ENCODE measurements at regions not wholly inside any gene's neighbourhood (a gene's known extent, or its start where the extent isn't known, plus 50 kb on each side); places are given as distances from the start of the nearest gene placed in this dataset.
"Not testable (repeated sequence)": the region's sequence is repeated elsewhere in the genome, so short reads cannot be mapped to it uniquely, and the experiment has no call there.

DNA sequence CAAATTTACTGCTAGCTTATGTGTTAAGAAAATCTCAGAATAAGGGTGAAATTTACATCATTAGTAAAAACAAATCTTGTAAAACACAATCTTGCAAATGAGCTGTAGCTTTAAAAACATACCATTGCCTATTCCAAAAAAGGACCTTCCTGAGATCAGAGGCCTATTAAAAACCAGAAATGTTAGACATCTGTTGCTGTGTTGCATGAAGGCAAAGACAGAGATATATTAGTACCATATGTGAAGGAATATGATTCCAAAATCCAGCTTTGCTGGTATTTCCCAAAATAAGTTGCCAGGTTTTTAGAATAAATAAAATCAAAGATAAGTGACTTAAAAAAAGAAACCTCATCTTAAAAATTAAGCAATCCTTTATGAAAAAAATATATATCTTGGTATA, 504.1 kb upstream of the CDIN1 start:
- DNase-seq (ENCODE audit: low read depth), result no peak

DNA sequence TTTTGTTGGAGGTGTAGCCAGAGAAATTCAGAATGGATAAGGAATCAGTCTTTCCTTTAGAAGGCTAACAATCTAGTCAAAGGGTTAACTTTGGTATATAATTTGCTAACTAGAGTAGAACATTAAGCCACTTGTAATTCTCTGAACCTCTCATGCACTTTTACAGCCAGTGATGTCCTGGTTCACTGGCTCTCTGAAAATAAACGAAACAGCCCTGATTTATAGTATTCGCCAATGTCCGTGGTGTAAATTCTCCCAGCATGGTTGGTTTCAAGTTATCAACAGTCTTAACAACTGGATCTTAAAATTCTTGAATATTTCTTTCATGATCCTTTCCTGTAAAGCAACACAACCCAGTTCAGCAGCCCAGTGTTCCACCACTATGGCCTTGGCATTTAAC, 500.4 kb upstream of the CDIN1 start:
- no peak for DNase-seq (ENCODE audit: low read depth)

DNA sequence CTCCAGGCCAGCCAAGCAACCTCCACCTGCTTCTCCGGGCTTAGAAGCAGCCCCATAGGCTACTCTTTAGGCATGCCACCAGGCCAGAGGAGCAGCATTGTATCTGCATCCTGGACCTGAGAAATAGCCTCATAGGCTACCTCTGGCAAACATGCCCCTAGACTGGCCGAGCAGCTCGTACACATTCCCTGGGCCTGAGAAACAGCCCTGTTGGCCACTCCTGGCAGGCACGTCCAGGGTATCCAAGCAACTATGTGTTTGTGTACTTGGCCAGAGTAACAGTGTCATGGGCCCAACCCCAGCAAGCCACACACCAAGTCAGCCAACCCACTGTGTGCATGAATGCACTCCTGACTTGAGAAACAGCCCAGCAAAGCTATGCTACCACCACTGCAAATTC, 498.7 kb upstream of the CDIN1 start:
- no peak for DNase-seq (ENCODE audit: low read depth)

DNA sequence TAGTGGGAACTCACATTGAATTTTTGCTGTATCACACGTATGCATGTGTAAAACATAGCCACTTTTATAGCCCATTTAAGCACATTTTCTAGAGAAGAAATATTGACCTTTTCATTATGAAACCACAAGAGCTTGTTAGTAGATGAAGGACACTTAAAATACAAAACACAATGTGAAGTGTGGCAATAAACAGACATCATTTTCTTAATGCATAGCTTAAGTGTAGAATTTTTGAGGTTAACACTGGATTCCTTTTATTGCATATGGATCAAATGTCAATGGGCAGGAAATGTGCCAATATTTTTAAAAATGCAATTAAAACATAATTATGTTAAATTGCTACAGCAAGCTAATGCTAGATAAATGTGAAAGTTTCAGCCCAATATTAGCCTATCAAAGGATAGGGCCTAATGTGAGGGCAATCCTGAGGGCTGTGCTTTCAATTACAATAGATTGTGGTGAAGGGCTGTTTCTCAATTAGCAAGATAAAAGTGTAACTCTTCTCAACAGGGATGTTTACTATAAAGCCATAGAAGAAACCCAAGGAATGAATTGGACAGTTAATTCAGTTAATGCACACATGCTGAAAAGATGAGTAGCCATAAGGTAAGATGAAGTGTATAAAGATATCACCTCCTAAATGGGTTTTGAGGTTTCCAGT, 489.0 kb upstream of the CDIN1 start:
- DNase-seq (ENCODE audit: low read depth), result no peak

DNA sequence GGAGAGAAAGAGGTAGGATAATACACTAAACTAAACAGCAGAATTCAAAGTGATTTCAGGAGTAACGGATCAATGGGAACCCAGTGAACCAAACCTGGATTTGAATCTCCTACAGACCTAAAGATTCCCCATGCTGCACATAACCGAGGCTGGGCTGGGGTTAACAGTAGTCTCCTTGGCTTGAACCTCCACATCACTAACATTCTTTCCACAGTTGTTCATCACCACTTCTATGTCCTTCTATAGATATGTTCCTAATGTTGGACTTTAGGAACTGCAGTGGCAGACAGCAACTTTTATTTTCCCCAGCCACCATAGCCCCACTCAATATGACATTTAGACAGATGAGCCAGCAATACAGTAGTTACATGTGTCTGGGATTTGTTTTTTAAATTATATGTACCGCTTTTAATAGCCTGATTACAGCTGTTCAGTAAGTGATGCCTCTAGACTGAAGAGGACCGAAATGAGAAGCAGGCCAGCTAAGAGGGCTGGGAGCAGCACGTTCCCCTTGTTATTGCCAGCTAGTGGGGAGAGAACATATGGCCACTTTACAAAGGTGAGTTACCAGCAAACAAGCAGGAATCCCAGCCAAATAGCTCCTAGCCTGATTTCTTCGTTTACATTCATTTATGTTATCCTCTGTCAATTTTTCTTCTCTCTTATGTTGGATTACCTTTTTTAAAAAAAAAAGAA, 472.6 kb upstream of the CDIN1 start:
- DNase-seq (ENCODE audit: low read depth), result no peak

DNA sequence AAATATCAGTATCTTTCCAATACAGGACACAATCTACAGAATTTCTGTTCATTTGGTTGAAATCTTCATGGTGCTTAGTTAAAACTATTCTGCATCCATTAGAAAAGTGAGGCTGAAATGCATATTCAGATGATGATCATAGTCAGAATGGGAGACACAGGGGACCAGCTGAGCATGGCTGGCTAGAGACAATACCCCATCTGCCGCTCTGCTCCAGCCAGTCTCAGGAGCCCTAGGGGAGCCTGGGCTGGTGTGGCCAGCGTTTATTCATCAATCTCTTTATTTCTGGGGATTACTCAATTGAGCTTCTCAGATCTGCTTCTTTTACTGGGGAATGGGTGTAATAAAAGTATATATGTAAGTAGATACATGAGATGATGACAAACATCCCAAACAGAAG, 470.9 kb upstream of the CDIN1 start:
- no peak for DNase-seq (ENCODE audit: low read depth)

DNA sequence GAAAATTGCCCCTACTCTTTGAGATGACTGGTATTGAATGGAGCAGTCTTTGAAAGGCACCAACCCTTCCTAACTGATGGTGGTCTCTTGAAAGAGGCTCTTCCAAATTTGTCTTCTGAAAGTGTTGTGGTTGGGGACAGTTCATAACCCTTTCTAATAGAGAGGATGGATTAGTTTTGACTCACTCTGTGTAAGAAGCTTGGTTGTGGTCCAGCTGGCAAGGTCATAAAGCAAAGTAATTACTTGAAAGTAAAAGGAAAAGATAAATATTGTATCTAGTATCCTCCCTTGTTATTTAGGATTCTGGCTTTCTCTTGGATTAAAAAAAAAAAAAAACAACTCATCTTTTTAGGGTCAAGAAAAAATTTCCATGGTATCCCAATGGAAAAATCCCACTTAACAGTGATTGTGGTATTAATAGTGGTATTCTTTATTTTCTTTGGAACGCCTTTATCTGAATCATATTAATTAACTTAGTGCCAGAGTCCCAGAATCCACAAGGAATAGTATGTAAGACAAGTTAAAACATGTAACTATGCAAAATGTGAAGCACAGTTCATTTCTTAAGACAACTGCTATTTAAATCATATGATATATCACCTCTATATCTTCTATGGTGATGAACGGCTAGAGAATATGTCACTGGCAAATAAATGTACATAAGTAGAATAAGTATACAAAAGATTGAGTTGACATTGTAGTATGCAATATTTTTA, 469.3 kb upstream of the CDIN1 start:
- no peak for DNase-seq (ENCODE audit: low read depth)

DNA sequence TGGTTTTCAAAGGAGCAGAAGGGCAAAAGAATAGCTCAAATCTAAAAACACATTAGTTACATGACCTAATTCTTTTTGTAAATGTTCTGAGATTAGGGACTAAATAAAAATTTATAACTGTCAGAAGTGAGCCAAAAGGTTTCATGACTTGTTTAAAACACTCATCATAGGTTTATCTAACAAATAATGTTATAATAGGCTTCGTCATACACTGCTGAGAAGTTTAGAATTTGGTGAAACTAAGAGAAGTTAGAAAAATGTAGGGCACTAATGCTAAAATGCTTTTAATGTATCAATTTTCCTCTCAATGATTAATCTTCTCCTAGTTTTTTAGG, 468.8 kb upstream of the CDIN1 start:
- no peak for DNase-seq (ENCODE audit: low read depth)

DNA sequence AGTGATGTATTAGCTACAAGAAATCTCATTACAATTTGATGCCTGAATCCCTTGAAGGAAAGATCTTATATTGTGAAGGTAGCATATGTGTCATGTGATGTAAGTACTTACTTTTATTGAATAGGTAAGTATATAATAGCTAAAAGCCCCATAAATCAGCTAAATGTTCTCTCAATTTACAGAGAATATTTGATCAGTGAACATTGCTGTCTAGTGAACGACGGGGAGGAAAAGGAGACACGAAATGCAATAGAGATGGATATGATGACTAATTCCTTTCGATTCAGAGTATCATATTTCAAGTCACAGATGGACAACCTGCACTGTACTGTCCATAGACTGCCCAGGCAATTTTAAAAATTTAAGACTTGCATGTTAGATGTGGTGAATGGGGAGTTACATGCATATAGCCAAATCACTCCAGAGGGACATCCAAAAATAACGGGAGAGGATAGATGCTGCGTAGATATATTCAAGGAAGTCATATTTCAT, 462.1 kb upstream of the CDIN1 start:
- DNase-seq (ENCODE audit: low read depth), result no peak

DNA sequence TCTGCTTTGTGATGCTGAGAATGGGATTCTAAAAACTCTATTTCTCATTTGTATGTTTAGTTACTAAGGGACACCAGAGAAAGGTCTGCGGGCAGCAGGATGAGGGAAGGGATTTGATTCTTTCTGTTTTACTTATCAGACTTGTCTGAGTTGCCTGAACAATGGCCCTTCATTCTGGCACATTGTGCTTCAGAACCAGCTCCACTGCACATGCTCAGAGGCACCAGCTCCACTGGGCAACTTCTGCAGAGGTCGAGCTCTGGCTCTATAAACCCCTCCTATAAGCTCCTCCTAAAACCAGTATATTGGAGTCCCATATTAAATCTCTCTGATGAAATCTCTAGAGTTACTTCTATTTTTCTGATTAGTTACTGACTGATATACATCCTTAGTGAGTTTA, 453.2 kb upstream of the CDIN1 start:
- no peak for DNase-seq (ENCODE audit: low read depth)

DNA sequence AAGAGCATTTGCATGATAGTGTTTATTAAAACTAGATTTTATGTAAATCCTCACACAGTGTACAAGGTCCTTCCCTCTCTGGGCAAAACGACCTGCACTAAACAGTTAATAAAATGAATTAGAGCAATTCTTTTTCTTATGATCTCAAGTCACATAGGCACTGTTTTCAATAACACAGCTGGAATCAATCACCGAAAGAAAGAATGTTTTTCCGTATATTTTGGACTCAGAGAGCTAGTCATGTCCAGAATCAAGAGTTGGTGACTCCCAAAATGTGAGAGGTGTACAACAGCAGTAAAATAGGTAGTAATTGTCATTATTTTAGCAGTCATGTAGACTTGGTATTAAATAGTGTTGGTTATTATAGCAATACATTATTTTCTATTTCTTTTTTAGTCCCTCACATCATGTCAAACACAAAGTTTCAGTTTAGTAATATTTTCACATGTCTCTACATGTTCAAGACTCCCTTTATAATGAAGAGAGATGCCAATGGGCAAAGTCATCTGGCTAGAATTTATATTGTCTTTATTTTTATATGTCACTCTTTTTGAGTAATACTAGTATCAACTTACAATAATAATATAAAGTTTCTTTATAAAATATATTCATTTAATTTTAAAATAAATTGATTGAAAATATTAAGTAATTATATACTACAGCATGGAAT, 448.6 kb upstream of the CDIN1 start:
- no peak for DNase-seq (ENCODE audit: low read depth)

DNA sequence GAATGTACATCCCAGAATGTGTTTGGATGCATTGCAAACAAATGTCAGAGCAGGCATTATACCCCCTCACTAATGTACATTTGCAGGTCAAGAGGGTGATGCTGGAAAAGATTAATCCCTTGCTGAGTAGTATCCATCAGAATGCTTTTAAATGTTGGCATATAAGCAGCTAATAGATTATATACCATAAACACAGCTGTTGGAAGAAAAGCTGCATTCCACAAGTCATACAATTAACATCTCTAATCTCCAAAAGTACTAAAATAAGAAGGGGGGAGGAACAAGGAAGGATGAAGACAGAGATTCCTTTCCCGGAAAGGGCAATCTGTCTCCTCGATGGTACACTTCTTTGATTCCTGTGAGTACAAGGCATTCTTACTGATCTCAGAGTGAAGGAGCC, 445.7 kb upstream of the CDIN1 start:
- DNase-seq (ENCODE audit: low read depth), result no peak

DNA sequence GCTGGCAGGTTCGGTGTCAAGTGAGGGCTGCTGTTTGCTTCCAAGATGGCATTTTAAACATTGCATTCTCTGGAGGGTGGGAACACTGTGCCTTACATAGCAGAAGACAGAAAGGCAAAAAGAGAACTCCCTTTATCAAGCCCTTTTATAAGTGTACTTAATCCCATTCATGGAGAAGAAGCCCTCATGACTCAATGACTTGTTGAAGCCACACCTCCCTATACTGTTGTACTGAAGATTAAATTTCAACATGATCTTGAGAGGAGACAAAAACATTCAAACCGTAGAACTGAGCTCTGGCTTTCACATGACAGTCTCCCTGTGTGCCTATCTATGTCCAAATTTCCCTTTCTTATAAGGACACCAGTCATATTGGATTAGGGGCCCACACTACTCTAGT, 443.4 kb upstream of the CDIN1 start:
- DNase-seq (ENCODE audit: low read depth), result no peak

DNA sequence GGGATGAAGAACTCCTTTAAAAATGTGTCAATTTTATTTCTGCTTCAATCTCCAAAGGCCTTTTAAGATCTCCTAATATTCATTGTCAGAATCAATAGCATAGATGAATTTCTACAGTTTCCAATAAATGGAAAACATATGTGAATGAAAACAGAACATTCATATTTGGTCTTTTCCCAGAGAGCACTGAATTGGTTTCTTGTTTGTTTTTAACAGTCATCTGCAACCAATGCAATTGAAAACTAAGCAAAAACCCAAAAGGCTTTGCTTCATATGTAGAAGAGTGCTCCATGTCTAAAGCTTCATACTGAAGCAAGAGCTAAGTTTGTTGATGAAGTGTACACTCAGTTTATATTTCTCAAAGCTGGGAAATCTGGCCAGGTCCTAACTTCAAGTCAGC, 426.5 kb upstream of the CDIN1 start:
- no peak for DNase-seq (ENCODE audit: low read depth)

DNA sequence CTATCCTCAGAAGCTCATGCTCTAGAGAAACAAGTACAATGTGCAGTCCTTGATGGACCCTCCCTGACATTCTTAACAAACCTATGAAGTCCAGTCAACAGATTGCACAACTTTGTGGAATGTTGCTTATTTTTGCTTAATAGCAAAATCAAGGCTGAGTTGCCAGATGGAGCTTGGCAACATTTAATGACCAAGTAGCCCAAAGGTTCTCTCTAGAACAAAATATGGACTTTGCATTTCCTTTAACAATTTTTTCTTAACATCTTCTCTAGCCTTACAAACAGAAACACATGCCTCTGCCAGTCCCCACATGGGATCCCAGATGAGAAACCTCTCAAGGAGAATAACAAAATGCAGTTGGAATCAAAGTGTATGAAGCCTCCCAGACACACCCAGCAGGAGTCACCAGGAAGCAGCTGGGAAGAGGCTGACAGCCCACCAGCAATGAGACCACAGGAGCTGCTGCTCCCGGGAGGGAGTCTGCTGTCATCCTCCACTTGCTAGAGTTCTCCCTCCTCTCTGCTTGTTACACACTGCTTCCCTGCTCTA, 422.5 kb upstream of the CDIN1 start:
- no peak for DNase-seq (ENCODE audit: low read depth)

DNA sequence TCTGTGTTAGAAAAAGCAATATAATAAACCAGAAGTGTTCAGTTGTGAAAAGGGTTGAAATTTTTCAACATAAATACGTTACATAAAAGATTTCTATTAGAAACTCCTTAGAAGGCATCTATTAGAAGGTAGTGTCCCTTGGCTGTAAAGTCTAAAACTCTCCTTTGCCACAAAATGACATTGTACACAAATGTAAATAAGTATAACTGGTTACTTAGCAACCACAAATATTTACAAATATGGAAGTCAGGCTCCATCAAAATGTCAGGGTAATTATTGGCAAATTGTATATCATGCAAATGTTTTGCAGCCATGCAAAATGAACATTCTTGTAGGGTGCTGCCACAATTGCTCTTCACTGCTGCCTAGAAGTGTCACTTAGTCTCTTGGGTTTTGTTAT, 419.1 kb upstream of the CDIN1 start:
- no peak for DNase-seq (ENCODE audit: low read depth)

DNA sequence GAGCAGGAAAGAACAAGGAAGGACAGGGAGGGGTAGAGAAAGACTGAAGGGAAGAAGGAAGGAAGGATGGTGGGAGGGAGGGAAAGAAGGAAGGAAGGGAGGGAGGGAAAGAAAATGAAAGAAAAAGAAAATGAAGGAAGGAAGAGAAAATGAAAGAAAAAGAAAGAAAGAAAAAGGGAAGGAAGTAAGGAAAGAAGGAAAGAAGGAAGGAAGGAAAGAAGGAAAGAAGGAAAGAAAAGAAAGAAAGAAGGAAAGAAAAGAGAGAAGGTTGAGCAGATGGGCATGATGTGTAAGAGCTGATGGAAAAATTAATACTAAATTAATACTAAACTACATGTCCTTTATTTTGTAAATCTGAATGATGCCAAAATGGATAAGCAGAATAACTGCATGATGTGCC, 418.3 kb upstream of the CDIN1 start:
- no peak for DNase-seq (ENCODE audit: low read depth)

DNA sequence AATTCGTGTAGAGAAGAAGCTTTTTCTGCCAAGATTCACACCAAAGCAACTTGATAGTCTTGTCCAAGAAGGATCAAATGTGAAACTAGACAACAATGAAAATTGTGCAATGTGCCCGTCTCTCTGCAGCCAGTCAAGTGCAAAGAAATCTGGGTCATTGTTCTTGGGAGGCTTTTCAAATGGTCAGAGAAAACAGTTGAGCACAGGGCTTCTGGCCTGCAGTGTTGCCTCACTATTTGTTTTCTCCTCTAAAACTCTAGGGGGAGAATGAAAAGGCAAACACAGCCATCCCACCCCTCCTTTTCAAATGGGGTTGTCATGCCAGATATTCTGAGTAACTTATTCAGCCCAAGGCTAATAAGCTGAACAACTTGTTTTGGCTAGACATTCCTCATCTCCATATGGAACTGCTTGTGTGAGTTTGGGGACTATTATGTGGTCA, 417.6 kb upstream of the CDIN1 start:
- DNase-seq (ENCODE audit: low read depth), result no peak

DNA sequence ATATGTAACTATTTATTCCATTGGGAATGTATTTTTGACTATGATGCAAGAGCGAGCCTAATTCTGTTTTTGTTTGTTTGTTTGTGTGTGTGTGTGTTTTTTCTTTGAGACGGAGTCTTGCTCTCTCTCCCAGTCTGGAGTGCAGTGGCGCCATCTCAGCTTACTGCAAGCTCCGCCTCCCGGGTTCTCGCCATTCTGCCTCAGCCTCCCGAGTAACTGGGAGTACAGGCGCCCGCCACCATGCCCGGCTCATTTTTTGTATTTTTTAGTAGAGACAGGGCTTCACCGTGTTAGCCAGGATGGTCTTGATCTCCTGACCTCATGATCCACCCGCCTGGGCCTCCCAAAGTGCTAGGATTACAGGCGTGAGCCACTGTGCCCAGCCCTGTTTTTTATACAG, 415.4 kb upstream of the CDIN1 start:
- not testable (repeated sequence) for DNase-seq (ENCODE audit: low read depth)

DNA sequence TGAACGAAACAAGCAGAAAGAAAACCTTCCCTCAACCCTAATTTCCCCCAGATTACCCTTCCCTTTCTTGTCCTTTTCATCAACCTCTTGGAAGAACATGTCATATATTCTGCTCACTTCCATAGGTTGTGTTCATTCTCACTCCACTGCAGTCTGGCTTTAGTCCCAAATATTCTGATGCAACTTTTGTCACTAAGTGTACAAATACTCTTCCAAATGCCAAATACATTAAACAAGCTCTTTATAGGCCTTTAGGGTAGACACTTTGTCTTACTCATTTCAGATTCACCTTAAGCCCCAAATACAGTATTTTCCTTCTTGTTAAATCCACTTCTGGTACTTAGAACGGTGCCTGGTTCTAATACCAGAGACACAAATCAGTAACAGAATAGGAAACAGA, 406.5 kb upstream of the CDIN1 start:
- no peak for DNase-seq (ENCODE audit: low read depth)

DNA sequence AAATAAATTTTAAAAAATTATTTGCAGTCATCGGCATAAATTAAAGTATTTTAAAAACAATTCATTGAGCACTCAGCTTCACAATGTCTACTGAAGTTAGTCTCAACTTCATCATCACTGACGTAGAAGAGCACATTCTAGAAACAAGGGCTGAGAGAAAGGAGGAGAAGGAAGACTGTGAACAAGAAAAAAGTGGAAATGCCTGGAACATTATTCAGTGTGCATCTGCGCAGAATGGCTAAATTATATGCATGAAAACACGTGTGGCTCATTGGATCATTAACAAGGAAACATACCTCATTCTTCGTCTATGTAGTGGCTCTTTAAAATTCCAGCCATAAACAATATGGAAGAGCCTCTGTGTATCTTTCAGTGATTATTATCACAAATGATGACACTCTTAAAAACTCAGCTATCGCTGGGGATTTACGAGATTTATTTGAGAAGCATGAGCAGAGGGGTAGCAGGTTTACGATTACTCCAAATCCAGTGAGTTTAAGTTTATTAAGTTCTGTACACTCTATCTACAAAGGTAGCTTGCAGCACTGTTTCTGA, 404.2 kb upstream of the CDIN1 start:
- no peak for DNase-seq (ENCODE audit: low read depth)

DNA sequence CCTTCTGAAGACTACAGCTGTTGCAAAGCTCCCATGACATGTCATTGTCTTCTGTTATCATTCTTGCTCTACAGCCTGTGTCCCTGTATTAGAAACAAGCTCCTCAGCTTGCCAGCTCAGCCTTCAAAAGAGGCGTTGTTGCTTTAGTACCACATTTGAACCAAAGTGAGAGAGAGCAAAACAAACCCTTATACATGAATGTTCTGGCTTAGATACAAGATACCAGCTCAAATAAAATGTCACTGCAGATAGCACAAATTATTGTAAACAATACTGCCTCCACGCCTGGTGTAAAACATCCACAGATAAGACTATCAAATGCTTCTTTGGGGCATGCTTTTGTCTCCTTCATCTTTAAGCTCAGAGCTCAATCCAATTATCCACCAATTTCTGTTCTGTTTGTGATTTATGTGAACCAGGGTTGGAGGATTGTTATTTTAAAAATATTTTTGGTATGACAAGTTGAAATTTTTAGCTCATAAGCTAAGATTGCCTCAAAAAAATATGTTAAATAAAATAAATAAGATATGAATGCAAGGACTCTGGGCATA, 403.6 kb upstream of the CDIN1 start:
- DNase-seq (ENCODE audit: low read depth), result no peak
